Activated CD4-positive, alpha-beta T cell treated with anti-CD3 and anti-CD28 coated beads, Interleukin-2, amount 10 ng/mL, durations not matched to agents 24 days and 14 days (primary cell): ENCODE measurements at regions not wholly inside any gene's neighbourhood (a gene's known extent, or its start where the extent isn't known, plus 50 kb on each side); places are given as distances from the start of the nearest gene placed in this dataset.

ENCODE experiments used
- DNase-seq: peaks from one replicate; pipeline ENCODE4 v3.0.0; 2022
- H3K27ac Mint-ChIP-seq: one replicate; pipeline ENCODE4 v1.8.0; 2022; ENCODE audit warnings: mild to moderate bottlenecking, mixed read lengths
- H3K27me3 Mint-ChIP-seq: one replicate; pipeline ENCODE4 v1.8.0; 2022; ENCODE audit warnings: mixed read lengths
- H3K36me3 Mint-ChIP-seq: one replicate; pipeline ENCODE4 v1.8.0; 2022; ENCODE audit warnings: low read depth, mild to moderate bottlenecking, mixed read lengths
- H3K4me1 Mint-ChIP-seq: one replicate; pipeline ENCODE4 v1.8.0; 2021; ENCODE audit warnings: mixed read lengths
- H3K4me3 Mint-ChIP-seq: one replicate; pipeline ENCODE4 v1.8.0; 2022; ENCODE audit warnings: mild to moderate bottlenecking, moderate library complexity, mixed read lengths
- H3K9me3 Mint-ChIP-seq: one replicate; pipeline ENCODE4 v1.8.0; 2021; ENCODE audit warnings: mixed read lengths
- intact Hi-C: fragments of 100-400 bp; cut with micrococcal nuclease; formaldehyde crosslinking; loops from one replicate; pipeline ENCODE4 v1.15.1; 2023

DNA sequence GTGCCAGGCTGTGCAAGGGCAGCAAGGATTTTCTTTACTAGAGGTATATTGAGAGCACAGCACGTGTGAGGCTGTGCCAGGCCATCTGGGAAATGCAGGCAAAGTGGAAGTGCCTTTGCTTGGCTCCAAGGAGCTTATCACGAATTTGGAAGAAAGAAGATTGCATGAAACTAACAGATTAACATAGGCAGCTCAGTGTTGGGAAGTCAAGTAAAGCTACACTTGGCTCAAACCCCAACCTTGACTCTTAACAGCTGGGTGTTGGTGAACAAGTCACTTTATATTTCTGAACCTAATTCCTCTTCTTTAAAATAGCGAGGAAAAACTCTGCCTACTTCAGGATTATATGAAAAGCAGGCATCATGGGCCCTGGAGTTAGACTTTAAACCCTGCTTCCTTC lies 105.2 kb downstream of the PLCE1 start:
- Mint-ChIP-seq H3K4me1 (no peaks in the 10 kb centered on the region), H3K27me3 (peaks cover 9% of the 10 kb centered on the region), H3K27ac (no peak overlapping the region), H3K36me3 (no peaks in the 10 kb centered on the region), H3K9me3 (no peaks in the 10 kb centered on the region), H3K4me3 (no peak overlapping the region)
- intact Hi-C loops, result no loop called here
- DNase-seq, result no peak

DNA sequence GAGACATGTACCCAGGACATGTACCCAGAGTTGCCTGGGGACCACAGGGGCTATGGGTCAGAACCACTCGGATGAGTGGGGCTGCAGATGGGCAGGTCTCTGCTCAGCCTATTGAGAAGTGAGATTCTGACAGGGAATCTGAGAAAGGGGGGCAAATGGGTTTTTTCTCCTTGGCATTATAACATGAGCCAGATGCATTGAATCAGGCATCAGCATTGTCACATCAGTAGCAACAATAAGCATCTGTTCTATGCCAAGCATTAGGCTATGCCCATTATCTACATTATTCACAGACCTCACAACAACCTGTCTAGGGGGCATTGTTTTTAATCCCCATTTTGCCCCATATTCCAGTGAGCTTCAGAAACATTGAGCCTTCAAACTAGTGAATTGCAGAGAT lies 108.2 kb downstream of the PLCE1 start:
- no peak overlapping the region for H3K27ac Mint-ChIP-seq

DNA sequence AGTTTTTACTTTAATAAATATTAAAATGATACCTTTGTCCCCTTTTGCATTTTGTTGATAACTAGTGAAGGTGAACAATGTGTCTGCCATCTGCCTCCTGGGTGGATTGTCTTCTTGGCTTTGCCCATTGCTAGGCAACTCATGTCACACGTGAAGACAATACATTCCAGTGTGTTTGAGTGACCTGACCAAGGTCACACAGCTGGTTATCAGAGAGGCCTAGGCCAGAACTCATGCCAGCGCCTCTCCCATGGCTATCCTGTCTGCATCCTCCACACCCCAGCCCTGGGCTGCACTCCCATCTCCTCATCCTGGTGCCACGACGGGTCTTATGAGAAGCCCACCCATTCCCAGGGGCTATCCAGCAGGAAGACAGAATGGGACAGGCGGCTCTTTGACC lies 108.7 kb downstream of the PLCE1 start:
- Mint-ChIP-seq H3K4me3 (no peak overlapping the region), H3K4me1 (no peaks in the 10 kb centered on the region), H3K27me3 (peaks cover 9% of the 10 kb centered on the region), H3K36me3 (no peaks in the 10 kb centered on the region), H3K27ac (no peak overlapping the region), H3K9me3 (no peaks in the 10 kb centered on the region)
- DNase-seq, result no peak
- intact Hi-C loops, result no loop called here

More for the DNA sequence above, 108.2 kb downstream of the PLCE1 start:
- Mint-ChIP-seq H3K9me3 (no peaks in the 10 kb centered on the region), H3K4me3 (no peak overlapping the region), H3K27me3 (peaks cover 9% of the 10 kb centered on the region), H3K36me3 (no peaks in the 10 kb centered on the region), H3K4me1 (no peaks in the 10 kb centered on the region)
- no peak for DNase-seq
- intact Hi-C loops, result no loop called here

DNA sequence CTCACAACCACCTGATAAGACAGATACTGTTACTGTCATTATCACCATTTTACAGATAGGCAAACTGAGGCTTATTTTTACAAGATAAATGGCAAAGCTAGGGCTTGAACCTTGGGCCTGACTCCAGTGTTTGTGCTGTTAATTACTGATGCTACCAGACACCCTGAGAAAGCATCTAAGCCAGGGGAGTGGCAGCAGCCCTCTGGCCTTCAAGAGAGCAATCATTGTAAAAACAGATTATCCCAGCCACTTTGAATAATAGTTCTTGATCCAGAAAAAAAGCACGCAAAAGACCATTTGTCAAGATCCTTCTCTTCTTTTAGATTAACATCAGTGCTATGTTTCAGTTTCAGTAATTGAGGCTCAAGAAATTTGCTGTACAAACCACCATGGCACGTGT lies 109.5 kb downstream of the PLCE1 start:
- intact Hi-C loops, result no loop called here
- DNase-seq, result no peak
- no peak overlapping the region for H3K4me3 Mint-ChIP-seq
- peaks cover 9% of the 10 kb centered on the region for H3K27me3 Mint-ChIP-seq
- no peak overlapping the region for H3K27ac Mint-ChIP-seq
- H3K4me1 Mint-ChIP-seq, result no peaks in the 10 kb centered on the region
- H3K36me3 Mint-ChIP-seq, result no peaks in the 10 kb centered on the region
- H3K9me3 Mint-ChIP-seq, result no peaks in the 10 kb centered on the region

DNA sequence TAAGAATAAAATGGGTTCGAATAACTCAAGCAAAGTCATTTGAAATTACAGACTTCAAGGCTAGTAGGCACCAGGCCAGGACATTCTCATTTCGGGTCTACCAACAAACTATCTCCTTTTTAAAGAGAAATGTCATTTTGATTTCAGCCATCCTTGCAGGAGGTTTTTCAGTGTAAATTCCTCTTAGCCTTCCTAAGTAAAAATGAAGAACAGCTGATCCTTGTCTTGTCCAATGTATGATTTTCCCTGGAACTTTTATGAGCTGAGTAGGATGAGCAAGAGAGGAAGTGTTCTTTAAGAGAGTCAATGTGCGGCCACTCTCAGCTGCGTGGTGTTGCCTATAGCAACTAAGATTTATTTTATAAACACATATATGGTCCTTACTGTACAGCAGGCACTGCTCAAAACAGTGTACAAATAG lies 110.1 kb downstream of the PLCE1 start:
- no peak for DNase-seq
- intact Hi-C loops, result no loop called here
- no peak overlapping the region for H3K27ac Mint-ChIP-seq
- H3K36me3 Mint-ChIP-seq, result no peaks in the 10 kb centered on the region
- H3K27me3 Mint-ChIP-seq, result peaks cover 9% of the 10 kb centered on the region
- no peak overlapping the region for H3K4me3 Mint-ChIP-seq
- H3K4me1 Mint-ChIP-seq, result no peaks in the 10 kb centered on the region
- no peaks in the 10 kb centered on the region for H3K9me3 Mint-ChIP-seq

DNA sequence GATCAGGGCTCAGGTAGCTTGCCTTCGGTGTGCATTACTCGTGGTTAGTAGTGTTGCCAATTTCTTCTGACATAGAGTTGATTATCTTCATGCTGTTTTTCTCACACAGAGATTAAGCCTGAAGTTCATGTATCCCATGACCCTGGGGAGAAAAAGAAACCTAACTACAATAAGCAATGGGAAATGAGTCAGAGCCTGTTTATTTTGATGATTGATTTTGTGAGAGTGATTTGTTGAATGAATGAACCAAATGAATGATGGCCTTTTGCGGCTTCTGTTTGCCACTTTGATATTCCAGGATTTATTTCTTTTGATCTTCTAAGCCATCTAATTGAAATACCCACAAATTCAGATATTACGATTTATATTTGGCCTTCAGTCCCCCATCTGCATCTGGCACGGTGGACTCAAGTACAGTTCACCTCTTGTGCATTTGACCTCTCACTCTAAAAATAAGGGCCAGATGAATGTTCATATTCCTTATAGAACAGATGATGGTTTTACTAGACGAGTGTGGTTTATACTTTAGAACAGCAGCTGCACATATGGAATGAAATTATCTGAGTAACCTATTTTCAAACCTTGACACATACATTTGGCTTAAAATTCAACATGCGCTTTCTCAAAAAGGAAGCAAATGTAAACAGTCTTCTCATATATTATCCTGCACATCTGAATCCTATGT lies 110.7 kb downstream of the PLCE1 start:
- intact Hi-C loops, result no loop called here

DNA sequence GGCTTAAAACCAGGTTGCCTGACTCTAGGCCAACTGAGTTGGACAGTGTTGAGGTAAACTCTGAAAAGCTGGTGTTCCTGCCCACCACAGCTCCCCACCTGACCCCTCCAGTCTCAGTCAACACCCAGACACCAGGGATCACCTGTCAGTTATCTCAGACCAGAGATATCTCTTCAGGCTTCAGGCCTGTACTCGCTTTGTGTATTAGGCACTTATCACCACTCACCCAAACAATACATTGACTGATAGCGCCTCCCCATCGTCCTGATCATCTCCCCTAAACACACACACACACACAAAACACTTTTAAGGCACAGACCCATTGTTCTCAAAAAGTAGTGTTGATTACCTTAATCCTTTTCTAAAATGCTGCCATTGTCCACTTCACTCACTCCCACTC lies 111.5 kb downstream of the PLCE1 start:
- H3K4me3 Mint-ChIP-seq, result no peak overlapping the region
- H3K9me3 Mint-ChIP-seq, result no peaks in the 10 kb centered on the region
- H3K36me3 Mint-ChIP-seq, result no peaks in the 10 kb centered on the region
- no peaks in the 10 kb centered on the region for H3K27me3 Mint-ChIP-seq
- intact Hi-C loops, result no loop called here
- no peak for DNase-seq
- no peak overlapping the region for H3K27ac Mint-ChIP-seq
- H3K4me1 Mint-ChIP-seq, result no peaks in the 10 kb centered on the region

More for the DNA sequence above, 110.7 kb downstream of the PLCE1 start:
- H3K27ac Mint-ChIP-seq, result no peak overlapping the region
- H3K36me3 Mint-ChIP-seq, result no peaks in the 10 kb centered on the region
- no peaks in the 10 kb centered on the region for H3K9me3 Mint-ChIP-seq
- H3K27me3 Mint-ChIP-seq, result peaks cover 6% of the 10 kb centered on the region
- no peaks in the 10 kb centered on the region for H3K4me1 Mint-ChIP-seq
- DNase-seq, result no peak
- no peak overlapping the region for H3K4me3 Mint-ChIP-seq

DNA sequence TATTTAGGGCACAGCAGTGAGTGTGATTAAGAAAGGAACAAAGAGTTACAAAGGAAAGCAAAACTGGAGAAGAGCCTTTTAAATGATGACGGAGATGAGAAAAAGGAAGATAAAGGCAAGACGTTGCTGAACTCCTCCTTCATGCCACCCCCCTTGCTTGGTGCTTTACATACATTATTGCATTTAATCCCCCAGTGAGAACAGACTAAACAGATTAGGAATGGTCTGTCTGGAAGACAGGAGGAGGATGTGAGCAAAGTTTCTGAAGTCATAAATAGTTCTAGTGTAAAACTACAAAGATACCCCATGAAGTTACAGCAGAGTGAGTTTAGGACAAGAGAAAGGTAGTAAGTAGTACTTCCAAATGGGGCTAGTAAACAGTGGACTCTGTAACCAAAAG lies 113.5 kb downstream of the PLCE1 start:
- no peaks in the 10 kb centered on the region for H3K27me3 Mint-ChIP-seq
- DNase-seq, result no peak
- no peaks in the 10 kb centered on the region for H3K9me3 Mint-ChIP-seq
- no peaks in the 10 kb centered on the region for H3K4me1 Mint-ChIP-seq
- H3K36me3 Mint-ChIP-seq, result no peaks in the 10 kb centered on the region
- intact Hi-C loops, result no loop called here
- no peak overlapping the region for H3K27ac Mint-ChIP-seq
- no peak overlapping the region for H3K4me3 Mint-ChIP-seq

DNA sequence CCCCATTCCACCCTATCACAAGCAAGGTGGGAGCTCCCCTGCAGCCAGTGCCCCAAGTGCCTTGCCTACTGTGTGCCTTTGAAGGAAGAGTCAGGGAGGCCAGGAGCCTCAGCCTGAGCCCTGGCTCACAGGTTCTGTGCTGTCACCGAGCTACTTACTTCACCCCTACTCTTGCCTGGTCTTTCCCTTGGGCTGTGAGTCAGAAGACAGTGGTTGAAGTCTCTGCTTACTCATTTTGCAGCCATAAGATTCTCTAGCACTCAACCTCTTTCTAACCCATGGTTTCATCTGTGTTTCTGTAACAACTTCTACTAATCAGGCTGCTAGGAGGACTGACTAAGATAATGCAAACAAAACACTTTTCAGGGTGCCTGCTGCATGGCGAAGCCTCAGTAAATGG lies 114.5 kb downstream of the PLCE1 start:
- intact Hi-C loops, result no loop called here
- Mint-ChIP-seq H3K27ac (no peak overlapping the region), H3K36me3 (no peaks in the 10 kb centered on the region), H3K4me1 (no peaks in the 10 kb centered on the region), H3K9me3 (no peaks in the 10 kb centered on the region), H3K4me3 (no peak overlapping the region), H3K27me3 (peaks cover 2% of the 10 kb centered on the region)
- no peak for DNase-seq

DNA sequence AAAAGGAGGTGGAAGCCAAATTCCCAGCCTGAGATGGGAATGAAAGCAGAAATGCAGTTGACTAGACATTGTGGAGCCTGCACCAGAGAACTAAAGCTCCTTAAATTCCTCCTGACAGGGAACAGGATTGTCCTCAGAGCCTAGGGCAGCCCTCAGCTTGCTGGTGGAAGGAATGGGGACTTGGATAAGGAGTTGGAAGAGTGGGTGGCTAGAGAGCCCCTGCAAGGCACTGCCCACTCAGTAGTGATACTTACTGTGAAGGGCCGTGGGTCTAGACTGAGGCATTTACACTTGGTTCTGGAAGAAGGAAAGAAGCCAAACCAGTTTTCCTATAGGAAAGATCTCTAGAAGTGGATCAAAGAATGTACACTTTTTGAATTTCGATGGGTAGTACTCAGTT lies 117.6 kb downstream of the PLCE1 start:
- no peaks in the 10 kb centered on the region for H3K4me1 Mint-ChIP-seq
- DNase-seq, result no peak
- no peaks in the 10 kb centered on the region for H3K36me3 Mint-ChIP-seq
- H3K27ac Mint-ChIP-seq, result no peak overlapping the region
- intact Hi-C loops, result no loop called here
- H3K4me3 Mint-ChIP-seq, result no peak overlapping the region
- peaks cover 2% of the 10 kb centered on the region for H3K27me3 Mint-ChIP-seq
- H3K9me3 Mint-ChIP-seq, result peaks cover 6% of the 10 kb centered on the region

DNA sequence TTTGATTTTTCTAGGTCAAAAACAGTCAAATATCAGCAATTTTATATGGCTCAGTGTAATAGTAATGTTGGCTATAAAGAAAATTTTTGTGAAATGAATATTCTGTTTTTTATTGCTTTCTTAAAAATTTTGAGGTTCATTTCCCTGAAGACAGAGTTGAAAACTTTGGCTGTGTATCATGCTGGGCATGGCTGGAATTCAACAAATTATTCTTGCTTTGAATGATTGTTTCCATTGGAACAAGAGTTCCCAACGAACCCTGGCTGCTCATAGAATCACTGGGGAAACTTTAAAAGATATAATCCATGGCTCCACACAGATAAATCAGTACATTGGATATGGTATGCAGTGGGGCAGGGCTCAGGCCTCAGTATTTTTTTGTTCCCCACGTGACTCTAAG lies 118.6 kb downstream of the PLCE1 start:
- Mint-ChIP-seq H3K4me1 (no peaks in the 10 kb centered on the region), H3K4me3 (no peak overlapping the region), H3K27me3 (peaks cover 2% of the 10 kb centered on the region), H3K9me3 (peaks cover 6% of the 10 kb centered on the region), H3K36me3 (no peaks in the 10 kb centered on the region), H3K27ac (no peak overlapping the region)
- DNase-seq, result no peak
- intact Hi-C loops, result no loop called here

DNA sequence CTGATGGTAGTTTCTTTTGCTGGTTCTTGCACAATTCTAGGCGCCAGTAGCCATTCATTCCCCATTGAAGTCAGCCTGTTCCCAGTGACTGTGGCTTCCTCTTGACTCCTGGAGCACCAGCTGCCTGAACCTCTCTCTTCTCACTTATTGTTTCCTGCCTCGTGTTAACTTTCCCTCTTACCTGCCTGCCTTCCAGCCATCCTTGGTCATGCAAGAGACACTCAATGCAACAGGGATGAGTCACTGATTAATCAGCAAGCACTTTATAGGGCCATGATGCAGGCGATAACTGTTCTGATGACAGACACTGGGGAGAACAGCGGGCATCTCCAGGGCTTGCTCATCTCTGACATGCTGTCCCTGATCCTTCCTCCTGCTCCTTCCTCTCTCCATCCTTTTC lies 122.0 kb downstream of the PLCE1 start:
- intact Hi-C loops, result no loop called here
- H3K4me3 Mint-ChIP-seq, result no peak overlapping the region
- H3K27me3 Mint-ChIP-seq, result peaks cover 2% of the 10 kb centered on the region
- DNase-seq, result no peak
- no peak overlapping the region for H3K27ac Mint-ChIP-seq
- no peaks in the 10 kb centered on the region for H3K4me1 Mint-ChIP-seq
- H3K36me3 Mint-ChIP-seq, result no peaks in the 10 kb centered on the region
- H3K9me3 Mint-ChIP-seq, result peaks cover 6% of the 10 kb centered on the region

DNA sequence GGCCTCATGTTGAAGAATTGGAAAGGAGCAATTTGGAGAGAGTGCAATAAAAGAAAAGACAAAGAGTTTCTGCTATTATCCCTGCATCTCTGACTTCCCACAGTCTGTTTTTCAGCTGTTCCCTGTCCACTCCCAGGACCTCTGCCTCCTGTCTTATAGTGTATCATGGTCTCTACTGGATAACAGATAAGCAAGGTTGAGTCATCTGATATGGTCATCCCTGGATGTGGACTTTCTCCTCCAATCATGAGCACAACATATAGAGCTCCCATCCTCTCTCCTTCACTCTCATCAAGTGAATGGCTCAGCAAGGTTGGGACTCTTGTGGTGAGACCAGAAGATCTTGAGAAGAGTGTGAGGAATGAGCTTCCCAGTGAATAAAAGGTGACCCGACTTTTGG lies 123.1 kb downstream of the PLCE1 start:
- intact Hi-C loops, result no loop called here
- H3K27me3 Mint-ChIP-seq, result peaks cover 2% of the 10 kb centered on the region
- H3K36me3 Mint-ChIP-seq, result no peaks in the 10 kb centered on the region
- DNase-seq, result no peak
- H3K9me3 Mint-ChIP-seq, result peaks cover 6% of the 10 kb centered on the region
- H3K4me3 Mint-ChIP-seq, result no peak overlapping the region
- no peaks in the 10 kb centered on the region for H3K4me1 Mint-ChIP-seq
- no peak overlapping the region for H3K27ac Mint-ChIP-seq

DNA sequence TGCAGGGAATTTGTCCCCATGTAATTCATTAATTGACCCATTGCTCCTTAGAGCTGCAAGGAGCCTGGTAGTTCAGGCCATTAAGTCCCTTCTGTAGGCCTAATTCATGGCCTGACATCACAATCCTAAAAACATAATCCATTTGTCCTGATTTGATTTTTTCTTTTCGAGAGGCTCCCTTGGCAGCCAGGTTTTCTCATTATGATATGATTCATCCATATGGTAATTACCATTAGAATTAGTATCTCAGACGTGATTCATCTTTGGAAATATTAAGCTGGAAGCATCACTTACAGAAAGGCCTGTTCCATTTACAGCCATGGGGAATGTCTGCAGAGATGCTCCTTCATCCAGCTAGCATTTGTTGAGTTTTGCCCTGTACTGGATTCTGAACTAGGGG lies 128.5 kb downstream of the PLCE1 start:
- no peaks in the 10 kb centered on the region for H3K9me3 Mint-ChIP-seq
- intact Hi-C loops, result no loop called here
- H3K27ac Mint-ChIP-seq, result no peak overlapping the region
- peaks cover 2% of the 10 kb centered on the region for H3K27me3 Mint-ChIP-seq
- no peaks in the 10 kb centered on the region for H3K36me3 Mint-ChIP-seq
- H3K4me3 Mint-ChIP-seq, result no peak overlapping the region
- no peaks in the 10 kb centered on the region for H3K4me1 Mint-ChIP-seq
- DNase-seq, result no peak

DNA sequence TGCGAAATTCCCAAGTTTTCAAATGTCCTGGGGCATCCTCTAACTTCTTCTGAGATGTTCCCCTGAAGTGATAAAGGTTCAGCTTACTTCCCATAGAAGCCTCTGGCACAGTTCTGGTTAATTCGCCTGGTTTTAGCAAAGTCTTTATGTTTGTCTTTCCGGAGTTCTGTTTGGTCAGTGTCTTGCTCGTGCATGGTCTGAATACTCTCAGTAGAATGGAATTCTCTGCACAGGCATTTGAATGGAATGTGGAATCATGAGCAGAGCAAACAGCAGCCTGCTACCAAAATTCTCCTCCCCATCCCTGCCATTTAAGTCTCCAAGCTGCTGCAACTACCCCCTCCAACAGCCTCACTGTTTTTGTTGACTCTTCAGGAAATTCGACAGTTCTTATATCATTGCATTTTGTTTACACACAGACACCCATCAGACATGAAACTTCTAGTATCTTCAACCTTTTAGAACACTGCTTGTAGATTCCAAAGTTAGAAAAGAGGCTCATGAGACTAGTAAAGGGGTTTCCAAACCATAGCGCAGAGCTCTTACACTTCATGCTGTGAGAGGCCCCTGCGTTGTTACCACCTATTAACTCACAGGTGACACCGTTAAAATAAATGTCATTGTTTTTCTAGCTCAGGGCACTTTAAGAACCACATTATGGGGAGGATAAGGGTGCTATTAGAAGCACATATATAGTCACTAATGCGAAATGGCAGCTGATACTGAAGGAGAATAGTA lies 129.7 kb downstream of the PLCE1 start:
- no peak overlapping the region for H3K27ac Mint-ChIP-seq
- H3K4me3 Mint-ChIP-seq, result no peak overlapping the region
- H3K9me3 Mint-ChIP-seq, result no peaks in the 10 kb centered on the region
- intact Hi-C loops, result no loop called here
- H3K4me1 Mint-ChIP-seq, result no peaks in the 10 kb centered on the region
- DNase-seq, result no peak
- H3K36me3 Mint-ChIP-seq, result no peaks in the 10 kb centered on the region
- H3K27me3 Mint-ChIP-seq, result peaks cover 2% of the 10 kb centered on the region
